Esophagus muscularis mucosa (tissue), 3 donors: ENCODE measurements at regions not wholly inside any gene's neighbourhood (a gene's known extent, or its start where the extent isn't known, plus 50 kb on each side); places are given as distances from the start of the nearest gene placed in this dataset.

Experiments used
- CTCF ChIP-seq, 3 experiments: fragments of 200-600 bp in 2 of 3; fragments of 450-650 bp in 1 of 3; sonication (generic) in 2 of 3; IDR thresholded peaks; one replicate each; pipeline ENCODE4 v1.5.1; 2017 to 2019; ENCODE audit warnings: antibody characterized with exemption in 3 of 3, mild to moderate bottlenecking in 2 of 3, moderate library complexity in 1 of 3
- POLR2A ChIP-seq: fragments of 450-650 bp; IDR thresholded peaks from one replicate; pipeline ENCODE4 v1.6.1; 2017; ENCODE audit warnings: antibody characterized with exemption, moderate library complexity, mild to moderate bottlenecking, low read depth

DNA sequence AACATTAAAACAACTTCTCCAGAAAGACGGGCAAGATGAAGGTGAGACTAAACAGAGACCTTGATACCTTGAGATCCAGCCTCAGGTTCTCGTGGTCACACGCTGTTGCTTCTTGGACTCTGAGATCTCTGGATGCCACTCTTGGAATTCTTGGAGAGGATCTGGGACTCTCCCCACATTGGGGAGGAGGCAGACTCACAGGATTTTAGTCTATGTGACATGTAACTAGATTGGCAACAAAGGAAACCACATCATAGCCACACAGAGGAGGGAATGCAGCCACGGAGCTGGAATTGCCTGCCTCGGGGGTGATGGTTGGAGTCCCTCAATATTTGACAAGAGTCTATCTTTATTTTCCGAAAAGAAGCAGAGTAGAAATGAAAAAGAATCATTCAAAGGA, 78.8 kb upstream of the IGFBP5 start:
- TF ChIP-seq CTCF (IDR thresholded peaks at IDR 0.05) = no peak
- TF ChIP-seq POLR2A = no peak
